Activated CD8-positive, alpha-beta memory T cell treated with anti-CD3 and anti-CD28 coated beads for 1 hour (primary cell): ENCODE measurements at regions not wholly inside any gene's neighbourhood (a gene's known extent, or its start where the extent isn't known, plus 50 kb on each side); places are given as distances from the start of the nearest gene placed in this dataset.

Experiments
- DNase-seq, 2 donors: peaks; one replicate each; pipeline ENCODE4 v3.0.0-alpha.2; 2020; ENCODE audit warnings: low read depth in 1 of 2; ENCODE audit errors: extremely low read depth in 1 of 2

- no peak for DNase-seq
These were observed 268.8 kb downstream of the SEC14L1 start for GRCh38 chr17:77409282-77410161.

DNA sequence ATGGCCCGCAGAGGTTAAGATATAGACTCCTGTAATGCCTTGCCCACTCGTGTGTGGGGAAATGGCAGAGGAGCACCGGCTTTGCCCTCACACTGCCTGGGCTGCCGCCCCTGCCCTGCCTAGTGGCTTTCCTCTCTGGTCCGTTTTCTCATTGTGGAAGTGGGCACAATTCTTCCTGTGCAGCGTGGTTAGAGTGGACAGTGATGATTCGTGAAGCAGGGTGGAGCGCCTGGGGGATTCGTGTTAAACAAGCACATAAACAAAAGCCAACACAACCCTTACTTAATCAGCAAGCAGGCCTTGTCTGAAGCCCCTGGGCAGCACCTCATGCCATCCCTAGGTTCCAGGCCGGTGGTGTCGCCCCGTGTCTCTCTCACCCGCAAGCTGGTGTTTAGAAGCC is 269.7 kb downstream of the SEC14L1 start:
- no peak for DNase-seq

DNA sequence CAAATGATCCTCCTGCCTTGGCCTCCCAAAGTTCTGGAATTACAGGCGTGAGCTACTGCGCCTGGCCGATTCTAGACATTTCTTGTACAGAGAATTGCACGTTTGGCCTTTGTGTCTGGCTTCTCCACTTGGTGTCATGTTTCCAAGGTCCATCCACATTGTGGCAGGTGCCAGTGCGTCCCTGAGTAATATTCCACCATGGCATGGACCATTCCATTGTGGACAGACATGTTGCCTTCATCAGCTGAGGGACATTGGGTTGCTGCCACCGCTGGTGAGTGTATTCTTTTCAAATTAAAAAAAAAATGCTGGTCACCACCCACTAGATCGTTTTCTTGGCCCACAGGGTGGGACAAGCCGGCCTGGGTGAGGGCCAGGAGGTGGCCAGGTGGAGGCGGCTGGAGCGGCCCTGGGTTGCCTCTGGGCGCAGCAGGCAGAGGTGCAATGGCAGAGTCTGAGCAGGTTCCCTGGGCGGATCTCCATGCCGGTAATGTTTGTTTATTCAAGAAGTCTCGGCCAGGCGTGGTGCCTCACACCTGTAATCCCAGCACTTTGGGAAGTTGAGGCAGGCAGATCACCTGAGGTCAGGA is 274.1 kb downstream of the SEC14L1 start:
- no peak for DNase-seq

DNA sequence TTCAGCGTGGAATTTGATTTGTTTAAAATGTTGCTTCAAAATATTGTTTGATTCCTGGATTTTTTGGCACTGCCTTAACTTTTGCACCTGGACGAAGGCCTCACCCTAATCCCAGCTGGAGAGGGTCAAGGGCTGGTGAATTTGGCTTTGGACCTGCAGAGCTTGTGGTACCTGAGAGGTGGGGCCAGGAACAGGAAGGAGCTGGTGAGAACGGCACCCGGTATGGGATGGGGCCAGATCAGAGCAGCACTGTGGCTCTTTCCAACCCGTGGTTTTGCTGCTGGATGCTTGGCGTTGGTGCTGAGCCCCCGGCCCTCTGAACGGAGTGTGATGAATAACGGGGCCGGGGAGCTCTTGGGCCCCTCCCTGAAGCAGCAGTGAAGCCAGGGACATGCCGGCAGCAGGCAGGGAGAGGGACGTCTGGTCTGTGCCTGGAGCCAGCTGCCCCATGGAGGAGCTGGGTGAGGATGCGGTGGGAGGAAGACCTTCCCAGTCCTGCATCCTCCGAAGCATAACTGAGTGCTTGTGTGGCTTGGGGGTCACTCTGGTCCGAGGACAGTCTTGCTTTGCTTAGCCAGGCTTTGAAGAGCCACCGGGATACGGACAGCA is 275.4 kb downstream of the SEC14L1 start:
- no peak for DNase-seq

- DNase-seq = no peak
These were observed 276.8 kb downstream of the SEC14L1 start for GRCh38 chr17:77417575-77417974.

DNA sequence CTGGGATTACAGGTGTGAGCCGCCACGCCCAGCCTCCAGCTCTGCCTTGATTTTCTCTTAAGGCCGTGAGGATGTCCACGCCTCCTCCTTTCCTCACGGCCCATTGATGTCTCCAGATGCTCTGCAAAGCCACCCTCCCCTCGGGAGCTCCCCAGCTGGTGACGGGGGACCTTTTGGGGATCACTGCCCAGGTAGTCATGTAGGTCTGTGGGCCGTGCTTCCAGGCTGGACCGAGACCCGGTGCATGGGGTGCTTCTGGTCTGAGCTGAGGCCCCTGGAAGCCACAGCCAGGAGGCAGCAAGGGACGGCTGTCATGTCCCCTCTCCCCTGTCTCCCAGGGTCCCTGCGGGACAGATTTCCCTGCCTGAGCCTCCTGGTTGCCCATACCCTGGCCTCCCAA is 277.8 kb downstream of the SEC14L1 start:
- no peak for DNase-seq

DNA sequence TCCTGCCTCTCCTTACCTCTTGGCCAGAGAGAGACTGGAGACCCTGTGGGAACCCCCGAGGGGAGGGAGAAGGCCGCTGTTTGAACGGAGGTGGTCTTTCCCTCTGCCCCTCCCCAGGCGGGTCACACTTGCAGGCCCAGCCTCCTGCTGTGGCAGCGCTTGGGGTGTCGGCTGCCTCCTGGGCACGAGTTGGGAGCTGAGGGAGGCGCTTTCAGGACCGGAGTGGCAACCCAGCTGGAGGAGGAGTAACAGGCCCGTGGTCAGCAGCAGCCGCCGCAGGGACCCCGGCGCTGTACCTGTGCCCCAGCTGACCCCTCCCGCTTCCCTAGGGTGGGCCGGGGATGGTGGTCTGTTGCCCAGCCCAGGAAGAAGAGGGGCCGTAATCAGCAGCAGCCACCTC is 278.3 kb downstream of the SEC14L1 start:
- no peak for DNase-seq

DNA sequence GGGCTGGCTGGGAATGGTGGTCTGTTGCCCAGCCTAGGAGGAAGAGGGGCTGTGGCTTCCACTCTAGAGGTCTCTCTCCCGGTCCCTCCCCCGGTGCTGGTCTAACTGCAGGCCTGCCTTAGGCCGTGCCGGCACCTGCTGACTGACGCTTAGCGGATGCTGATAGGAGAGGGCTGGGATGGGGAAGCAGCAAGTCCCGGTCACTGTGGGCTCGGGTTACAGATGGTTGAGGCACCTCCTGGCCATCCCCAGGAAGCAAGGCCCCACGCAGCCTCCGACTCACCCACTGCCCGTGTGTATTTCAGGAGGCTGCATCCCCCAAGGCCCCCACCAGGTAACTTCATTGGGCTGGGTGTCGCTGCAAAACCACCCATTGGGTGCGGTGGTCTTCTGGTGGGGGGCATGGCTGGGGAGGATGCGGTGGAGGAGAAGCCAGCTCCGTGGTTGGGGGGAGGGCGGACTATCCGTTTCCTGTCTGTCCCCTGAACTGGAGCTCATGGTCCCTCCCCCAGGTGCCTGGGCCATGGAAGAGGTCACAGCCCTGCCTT is 278.9 kb downstream of the SEC14L1 start:
- DNase-seq = no peak

- no peak for DNase-seq
These were observed 279.5 kb downstream of the SEC14L1 start for GRCh38 chr17:77420095-77420803.

DNA sequence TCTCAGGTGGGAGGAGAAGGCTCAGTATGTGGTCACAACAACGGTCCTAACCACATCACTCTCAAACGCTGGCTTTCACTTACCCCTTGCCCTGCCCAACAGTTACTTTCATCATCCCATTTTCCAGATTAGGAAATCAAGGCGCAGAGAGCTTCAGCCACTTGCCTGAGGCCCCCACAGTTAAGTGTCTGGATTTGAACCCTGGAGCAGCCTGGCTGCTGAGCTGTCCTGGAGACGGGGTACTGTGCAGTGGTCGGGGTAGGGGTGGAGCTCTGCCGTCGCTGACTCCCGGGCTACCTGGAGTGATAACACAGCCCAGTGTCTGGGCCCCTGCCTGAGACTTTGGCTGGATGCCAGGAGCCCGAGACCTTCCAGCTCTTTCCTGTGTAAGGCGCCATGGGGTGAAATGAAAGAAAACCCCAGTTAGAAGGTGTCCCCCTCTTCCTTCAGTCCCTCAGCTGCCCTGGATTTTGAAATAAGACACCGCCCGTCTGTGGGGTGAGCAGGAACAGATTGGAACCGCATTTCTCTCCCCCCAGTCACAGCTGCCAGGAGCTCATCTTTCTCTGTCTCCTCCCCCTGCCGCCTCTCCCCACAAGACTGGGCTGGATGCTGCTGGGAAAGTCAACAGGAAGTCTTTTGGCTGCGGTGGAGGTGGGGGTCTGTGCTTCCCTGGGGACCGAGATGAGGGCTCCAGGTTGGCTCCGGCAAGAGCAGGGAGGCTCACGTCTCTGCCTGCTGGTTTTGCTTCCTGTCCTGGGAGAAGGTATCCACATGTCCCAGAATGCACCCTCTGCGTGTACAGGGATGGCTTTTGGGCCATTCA is 280.2 kb downstream of the SEC14L1 start:
- DNase-seq = peak in 1 of 2 donors; percentile 38

GRCh38 chr17:77421630-77421972 is 280.8 kb downstream of the SEC14L1 start:
- DNase-seq = no peak

GRCh38 chr17:77422104-77422747 is 281.5 kb downstream of the SEC14L1 start:
- DNase-seq = no peak

GRCh38 chr17:77422748-77423113 is 282.0 kb downstream of the SEC14L1 start:
- DNase-seq = no peak

GRCh38 chr17:77423589-77424451 is 283.1 kb downstream of the SEC14L1 start:
- DNase-seq = no peak

DNA sequence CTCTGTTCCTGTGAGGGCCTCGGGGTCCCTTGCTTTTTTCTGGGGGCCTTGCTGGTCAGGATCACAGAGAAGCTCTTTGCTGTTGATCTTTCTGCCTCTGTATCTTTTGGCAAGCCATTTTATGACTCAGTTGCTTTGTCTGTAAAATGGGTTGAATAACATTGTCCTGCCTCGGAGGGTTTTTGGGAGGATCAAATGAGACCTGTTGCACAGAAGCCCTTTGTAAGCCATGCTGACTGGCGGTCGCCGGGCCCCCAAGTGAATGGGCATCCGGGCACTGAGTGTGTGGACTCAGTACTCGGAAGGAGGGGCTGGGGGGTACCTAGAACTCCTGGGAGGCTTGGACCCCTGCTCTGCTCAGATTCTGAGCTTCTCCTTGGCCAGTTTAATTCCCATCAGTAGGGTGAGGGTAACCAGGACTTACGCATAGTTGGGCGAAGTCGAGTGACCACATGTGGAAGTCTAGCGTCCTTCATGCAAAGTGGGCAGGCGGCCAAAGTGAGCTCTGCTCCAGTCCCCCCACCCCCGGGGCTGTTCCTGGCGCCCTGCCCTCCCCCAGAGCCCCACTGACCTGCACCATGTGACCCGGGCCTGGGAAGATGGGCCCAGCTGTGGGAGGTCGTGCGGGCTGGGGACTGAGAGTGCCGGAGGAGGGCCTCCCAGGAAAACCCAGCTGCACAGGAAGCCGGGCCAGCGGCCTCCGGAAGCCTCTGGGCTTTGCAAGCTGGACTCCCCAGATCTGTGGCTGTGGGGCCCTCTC is 284.0 kb downstream of the SEC14L1 start:
- no peak for DNase-seq

DNA sequence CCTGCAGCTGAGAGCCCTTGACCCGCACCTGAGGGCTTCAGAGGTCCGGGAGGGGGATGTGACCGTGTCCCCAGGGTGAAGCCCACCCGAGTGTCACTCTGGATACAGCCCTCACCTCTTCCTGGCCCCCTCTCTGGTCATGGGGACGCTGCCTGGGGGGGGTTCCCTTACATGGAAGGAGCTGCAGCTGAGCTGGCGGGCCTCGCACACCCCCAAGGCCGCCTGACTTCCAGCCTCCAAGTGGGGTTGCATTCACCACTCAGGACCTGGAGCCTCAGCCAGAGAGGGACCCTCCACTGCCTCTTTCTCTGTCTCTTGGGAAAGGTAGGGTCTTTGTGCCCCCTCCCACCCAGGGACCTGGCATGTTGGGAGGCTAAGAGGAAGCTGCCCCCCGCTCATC is 284.6 kb downstream of the SEC14L1 start:
- DNase-seq = no peak

DNA sequence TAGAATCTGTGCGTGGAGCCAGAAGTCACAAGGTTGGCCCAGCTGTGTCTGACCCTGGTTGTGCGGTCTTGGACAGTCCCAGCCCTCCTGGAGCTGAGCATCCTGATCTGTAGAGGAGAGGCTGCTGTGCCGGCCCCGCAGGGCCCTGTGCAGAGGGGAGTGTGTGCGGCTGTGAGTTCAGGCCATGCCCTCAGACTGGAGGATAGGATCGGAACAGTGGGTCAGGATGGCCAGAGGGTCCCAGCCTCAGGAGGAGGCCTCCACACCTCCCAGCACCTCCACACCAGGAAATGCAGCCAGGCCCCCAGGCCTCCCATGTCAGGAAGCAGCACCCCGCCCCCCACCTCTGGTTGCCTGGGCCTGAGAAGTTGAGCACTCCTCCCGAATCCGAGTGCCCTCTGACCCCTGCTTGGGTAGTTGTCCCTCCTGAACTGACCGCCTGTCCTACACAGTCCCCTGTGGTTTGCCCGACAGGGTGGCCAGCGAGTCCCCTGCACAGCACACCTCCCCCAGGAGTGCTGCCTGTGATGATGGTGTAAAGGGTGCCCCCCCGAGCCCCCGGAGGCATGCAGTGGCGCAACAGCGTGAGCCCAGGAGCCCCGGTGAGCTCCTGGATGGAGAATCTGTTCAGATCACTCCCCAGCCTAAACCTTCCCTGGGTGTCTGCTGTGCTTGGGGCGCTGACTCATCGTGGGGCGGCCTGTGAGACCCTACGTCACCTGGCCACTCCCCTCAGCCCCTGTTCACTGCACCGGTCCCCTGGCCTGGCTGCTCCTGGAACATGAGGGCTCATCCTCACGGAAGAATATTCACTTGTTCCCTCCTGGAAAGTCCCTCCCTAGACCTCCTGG is 285.2 kb downstream of the SEC14L1 start:
- DNase-seq = peak; percentile 44 to 66
